ENCODE measurements at regions not wholly inside any gene's neighbourhood (a gene's known extent, or its start where the extent isn't known, plus 50 kb on each side); places are given as distances from the start of the nearest gene placed in this dataset.

- Histone ChIP-seq H3K27ac (no peak overlapping the region), H3K4me3 (ENCODE audit: low read depth, low read length) (no peak overlapping the region), H3K36me3 (replicated peaks) (no peaks in the 10 kb centered on the region), H3K27me3 (replicated peaks) (no peaks in the 10 kb centered on the region)
- TF ChIP-seq, protein P1, sequence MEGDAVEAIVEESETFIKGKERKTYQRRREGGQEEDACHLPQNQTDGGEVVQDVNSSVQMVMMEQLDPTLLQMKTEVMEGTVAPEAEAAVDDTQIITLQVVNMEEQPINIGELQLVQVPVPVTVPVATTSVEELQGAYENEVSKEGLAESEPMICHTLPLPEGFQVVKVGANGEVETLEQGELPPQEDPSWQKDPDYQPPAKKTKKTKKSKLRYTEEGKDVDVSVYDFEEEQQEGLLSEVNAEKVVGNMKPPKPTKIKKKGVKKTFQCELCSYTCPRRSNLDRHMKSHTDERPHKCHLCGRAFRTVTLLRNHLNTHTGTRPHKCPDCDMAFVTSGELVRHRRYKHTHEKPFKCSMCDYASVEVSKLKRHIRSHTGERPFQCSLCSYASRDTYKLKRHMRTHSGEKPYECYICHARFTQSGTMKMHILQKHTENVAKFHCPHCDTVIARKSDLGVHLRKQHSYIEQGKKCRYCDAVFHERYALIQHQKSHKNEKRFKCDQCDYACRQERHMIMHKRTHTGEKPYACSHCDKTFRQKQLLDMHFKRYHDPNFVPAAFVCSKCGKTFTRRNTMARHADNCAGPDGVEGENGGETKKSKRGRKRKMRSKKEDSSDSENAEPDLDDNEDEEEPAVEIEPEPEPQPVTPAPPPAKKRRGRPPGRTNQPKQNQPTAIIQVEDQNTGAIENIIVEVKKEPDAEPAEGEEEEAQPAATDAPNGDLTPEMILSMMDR (IDR thresholded peaks at IDR 0.05; ENCODE audit: low read depth, low read length, missing control alignments): no peak
- in situ Hi-C loops (cut with HindIII; ENCODE audit: low pct_ligation_motif_present, low sequenced_read_pairs): no loop called here
- DNase-seq: no peak
Observed at GRCh38 chrX:4225086-4225485, 511.6 kb upstream of the PRKX start.

DNA sequence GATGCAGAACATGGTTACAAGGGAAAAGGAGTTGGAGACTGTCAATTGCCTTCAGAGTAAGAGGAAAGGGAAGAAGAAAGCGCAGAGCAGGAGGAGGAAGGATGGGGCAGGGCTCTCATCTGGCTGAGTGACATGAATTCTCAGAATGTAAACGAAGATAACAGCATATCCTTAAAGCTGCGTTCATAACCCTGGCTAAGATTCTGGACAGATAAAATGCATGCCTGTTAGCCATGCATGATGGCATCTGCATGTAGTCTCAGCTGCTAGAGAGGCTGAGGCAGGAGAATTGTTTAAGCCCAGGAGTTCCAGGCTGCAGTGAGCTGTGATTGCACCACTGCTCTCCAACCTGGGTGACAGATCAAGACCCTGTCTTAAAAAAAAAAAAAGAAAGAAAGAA, 493.5 kb upstream of the PRKX start:
- H3K27me3 ChIP-seq (replicated peaks): no peaks in the 10 kb centered on the region
- DNase-seq: no peak
- H3K36me3 ChIP-seq (replicated peaks): no peaks in the 10 kb centered on the region
- TF ChIP-seq, protein P1 (IDR thresholded peaks at IDR 0.05; ENCODE audit: low read depth, low read length, missing control alignments): no peak
- in situ Hi-C loops (cut with HindIII; ENCODE audit: low pct_ligation_motif_present, low sequenced_read_pairs): no loop called here
- no peak overlapping the region for H3K4me3 ChIP-seq (ENCODE audit: low read depth, low read length)
- H3K27ac ChIP-seq: no peak overlapping the region

- in situ Hi-C loops (cut with HindIII; ENCODE audit: low pct_ligation_motif_present, low sequenced_read_pairs): no loop called here
- H3K27me3 ChIP-seq (replicated peaks): no peaks in the 10 kb centered on the region
- no peaks in the 10 kb centered on the region for H3K36me3 ChIP-seq (replicated peaks)
- DNase-seq: no peak
- H3K27ac ChIP-seq: no peak overlapping the region
- no peak overlapping the region for H3K4me3 ChIP-seq (ENCODE audit: low read depth, low read length)
- TF ChIP-seq, protein P1 (IDR thresholded peaks at IDR 0.05; ENCODE audit: low read depth, low read length, missing control alignments): no peak
Observed at GRCh38 chrX:4197971-4198370, 484.5 kb upstream of the PRKX start.

DNA sequence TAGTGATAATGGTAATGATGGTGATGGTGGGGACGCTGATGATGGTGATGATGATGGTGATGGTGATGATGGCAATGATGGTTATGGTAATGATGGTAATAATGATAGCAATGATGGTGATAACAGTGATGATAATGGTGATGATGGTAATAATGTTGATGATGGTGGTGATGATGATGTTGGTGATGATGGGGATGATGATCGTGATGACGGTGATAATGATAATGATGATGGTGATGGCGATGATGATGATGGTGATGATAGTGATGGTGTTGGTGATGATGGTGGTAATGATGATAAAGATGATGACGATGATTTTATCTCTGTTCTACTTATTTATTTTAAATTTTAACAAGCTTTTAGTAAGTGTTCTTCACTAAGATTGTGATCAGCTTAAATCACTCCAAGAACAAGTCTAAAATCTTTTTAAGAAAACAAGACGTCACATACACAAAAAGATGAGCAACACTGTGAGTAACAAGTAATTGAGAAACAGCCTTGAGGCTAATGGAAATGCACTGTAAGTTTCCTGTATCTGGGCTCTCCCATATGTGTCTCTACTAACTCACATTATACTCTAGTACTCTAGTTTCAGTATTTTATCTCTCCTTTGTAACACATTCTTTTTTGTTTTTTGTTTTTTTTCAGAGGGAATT, 480.2 kb upstream of the PRKX start:
- Histone ChIP-seq H3K4me3 (ENCODE audit: low read depth, low read length) (no peak overlapping the region), H3K36me3 (replicated peaks) (no peaks in the 10 kb centered on the region), H3K27ac (no peak overlapping the region), H3K27me3 (replicated peaks) (no peaks in the 10 kb centered on the region)
- TF ChIP-seq, protein P1 (IDR thresholded peaks at IDR 0.05; ENCODE audit: low read depth, low read length, missing control alignments): no peak
- DNase-seq: no peak
- in situ Hi-C loops (cut with HindIII; ENCODE audit: low pct_ligation_motif_present, low sequenced_read_pairs): no loop called here

DNA sequence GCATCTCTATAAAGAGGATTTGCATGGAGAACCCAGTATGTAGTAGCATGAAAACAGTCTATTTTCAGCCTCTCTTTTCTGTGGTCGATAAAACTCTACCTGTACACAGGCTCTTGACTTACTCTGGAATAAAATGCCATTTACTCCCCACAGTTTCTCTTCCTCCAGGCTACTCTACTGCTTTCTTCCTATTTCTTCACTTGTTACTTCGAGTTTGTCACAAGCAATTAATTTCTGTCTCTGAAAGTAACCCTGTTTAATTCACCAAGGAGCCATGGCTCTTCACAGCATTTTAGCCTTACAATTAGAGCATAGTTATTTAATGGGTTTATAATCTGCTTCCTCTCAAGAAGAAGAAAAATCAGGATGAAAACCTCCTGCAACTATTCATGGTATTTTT, 472.9 kb upstream of the PRKX start:
- Histone ChIP-seq H3K4me3 (ENCODE audit: low read depth, low read length) (no peak overlapping the region), H3K27me3 (replicated peaks) (no peaks in the 10 kb centered on the region), H3K36me3 (replicated peaks) (no peaks in the 10 kb centered on the region), H3K27ac (no peak overlapping the region)
- in situ Hi-C loops (cut with HindIII; ENCODE audit: low pct_ligation_motif_present, low sequenced_read_pairs): no loop called here
- TF ChIP-seq, protein P1 (IDR thresholded peaks at IDR 0.05; ENCODE audit: low read depth, low read length, missing control alignments): no peak
- no peak for DNase-seq

DNA sequence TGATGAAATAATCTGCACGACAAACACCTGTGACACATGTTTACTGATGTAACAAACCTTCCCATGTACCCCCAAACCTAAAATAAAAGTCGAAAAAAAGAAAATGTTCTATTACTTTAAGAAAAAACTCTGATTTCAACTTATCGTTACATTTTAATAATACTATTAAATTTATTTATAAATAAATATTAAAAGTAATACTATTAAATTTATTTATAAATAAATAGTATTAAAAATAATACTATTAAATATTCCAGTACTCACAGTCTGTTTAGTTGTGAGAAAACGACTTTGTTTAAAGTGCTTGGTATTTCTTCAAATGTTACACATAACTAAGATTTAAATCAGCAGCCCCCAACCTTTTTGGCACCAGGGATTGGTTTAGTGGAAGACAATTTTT, 471.6 kb upstream of the PRKX start:
- TF ChIP-seq, protein P1 (IDR thresholded peaks at IDR 0.05; ENCODE audit: low read depth, low read length, missing control alignments): no peak
- Histone ChIP-seq H3K4me3 (ENCODE audit: low read depth, low read length) (no peak overlapping the region), H3K27me3 (replicated peaks) (no peaks in the 10 kb centered on the region), H3K27ac (no peak overlapping the region), H3K36me3 (replicated peaks) (no peaks in the 10 kb centered on the region)
- in situ Hi-C loops (cut with HindIII; ENCODE audit: low pct_ligation_motif_present, low sequenced_read_pairs): no loop called here
- DNase-seq: no peak

All from brain microvascular endothelial cell (primary cell).